GM12873 (cell line): ENCODE measurements at regions not wholly inside any gene's neighbourhood (a gene's known extent, or its start where the extent isn't known, plus 50 kb on each side); places are given as distances from the start of the nearest gene placed in this dataset.

Source experiments
- CTCF ChIP-seq: IDR thresholded peaks from 2 replicates; pipeline ENCODE4 v1.5.1; 2012; ENCODE audit warnings: low read depth, mild to moderate bottlenecking, moderate library complexity, low read length, control low read depth; ENCODE audit not compliant: insufficient read depth; ENCODE audit errors: missing control alignments

GRCh38 chr17:83153681-83154310 lies 74.4 kb downstream of the METRNL start:
- TF ChIP-seq CTCF, result no peak

- no peak for TF ChIP-seq CTCF
Measured at GRCh38 chr17:83154311-83155127, 75.1 kb downstream of the METRNL start.

GRCh38 chr17:83155128-83156121 lies 76.0 kb downstream of the METRNL start:
- no peak for TF ChIP-seq CTCF

GRCh38 chr17:83156408-83156807 lies 77.0 kb downstream of the METRNL start:
- no peak for TF ChIP-seq CTCF

- no peak for TF ChIP-seq CTCF
Measured at GRCh38 chr17:83159204-83160049, 80.0 kb downstream of the METRNL start.

GRCh38 chr17:83160443-83161297 lies 81.3 kb downstream of the METRNL start:
- TF ChIP-seq CTCF, result no peak
